ENCODE measurements at regions not wholly inside any gene's neighbourhood (a gene's known extent, or its start where the extent isn't known, plus 50 kb on each side); places are given as distances from the start of the nearest gene placed in this dataset.

- Histone ChIP-seq H3K9ac (ENCODE audit: insufficient read depth in 1 of 2, low read depth in 2 of 2, low read length in 2 of 2) (no peak overlapping the region), H2AFZ (ENCODE audit: low read depth, low read length) (no peak overlapping the region), H4K20me1 (replicated peaks; ENCODE audit: control insufficient read depth, insufficient read depth, low read length) (no peaks in the 10 kb centered on the region), H3K4me1 (replicated peaks in 1 of 2; ENCODE audit: control insufficient read depth in 2 of 2, insufficient read depth in 2 of 2, low read length in 2 of 2) (no peaks in the 10 kb centered on the region), H3K79me2 (ENCODE audit: control insufficient read depth, insufficient read depth, low read length) (no peaks in the 10 kb centered on the region), H3K9me3 (replicated peaks; ENCODE audit: control insufficient read depth, insufficient read depth, low read depth, low read length) (no peaks in the 10 kb centered on the region), H3K9me1 (ENCODE audit: control insufficient read depth, insufficient read depth, low read length) (no peaks in the 10 kb centered on the region), H3K4me3 (no peak overlapping the region), H3K36me3 (ENCODE audit: control insufficient read depth, insufficient read depth, low read length) (no peaks in the 10 kb centered on the region), H3K4me2 (ENCODE audit: insufficient read depth, low read length) (no peak overlapping the region), H3K27me3 (ENCODE audit: control insufficient read depth in 2 of 2, insufficient read depth in 2 of 2, low read length in 2 of 2) (no peaks in the 10 kb centered on the region), H3K27ac (ENCODE audit: extremely low read depth, low read depth, low read length) (no peak overlapping the region)
- no peak for DNase-seq (ENCODE audit: extremely low read depth in 1 of 4, low spot score in 3 of 4)
- WGBS (ENCODE audit: insufficient coverage, low coverage, missing lambda C conversion rate) = 0% methylated on average over 3 of the region's 3 CpGs
- ChIA-PET CTCF (ENCODE audit: low intra/inter-chr PET ratio) (no interaction called here), POLR2A (no interaction called here)
- intact Hi-C loops (cut with micrococcal nuclease) = no loop called here
- no TSS peak for BruUV-seq (replicated peaks)
- no peak for FAIRE-seq
- in situ Hi-C loops (cut with MboI) = no loop called here
- TF ChIP-seq, protein P1, sequence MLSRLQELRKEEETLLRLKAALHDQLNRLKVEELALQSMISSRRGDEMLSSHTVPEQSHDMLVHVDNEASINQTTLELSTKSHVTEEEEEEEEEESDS (CRISPR knock-in tag; IDR thresholded peaks at IDR 0.05) = no peak
- TF ChIP-seq CBFA2T2 (conservative IDR thresholded peaks at IDR 0.05) (no peak), TAF9B (IDR thresholded peaks at IDR 0.05; ENCODE audit: partially characterized antibody) (no peak), ZNF280A (IDR thresholded peaks at IDR 0.05; ENCODE audit: low read depth, partially characterized antibody) (no peak), IRF1 (CRISPR knock-in tag; IDR thresholded peaks at IDR 0.05; ENCODE audit: borderline replicate concordance) (no peak), PTTG1 (tag; IDR thresholded peaks at IDR 0.05; ENCODE audit: low read depth) (no peak), EHMT2 (IDR thresholded peaks at IDR 0.05) (no peak), ZNF121 (CRISPR knock-in tag; conservative IDR thresholded peaks at IDR 0.05) (no peak), ZNF184 (CRISPR knock-in tag; IDR thresholded peaks at IDR 0.05) (no peak)
- TF ChIP-seq, protein P2, sequence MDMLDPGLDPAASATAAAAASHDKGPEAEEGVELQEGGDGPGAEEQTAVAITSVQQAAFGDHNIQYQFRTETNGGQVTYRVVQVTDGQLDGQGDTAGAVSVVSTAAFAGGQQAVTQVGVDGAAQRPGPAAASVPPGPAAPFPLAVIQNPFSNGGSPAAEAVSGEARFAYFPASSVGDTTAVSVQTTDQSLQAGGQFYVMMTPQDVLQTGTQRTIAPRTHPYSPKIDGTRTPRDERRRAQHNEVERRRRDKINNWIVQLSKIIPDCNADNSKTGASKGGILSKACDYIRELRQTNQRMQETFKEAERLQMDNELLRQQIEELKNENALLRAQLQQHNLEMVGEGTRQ (CRISPR knock-in tag; IDR thresholded peaks at IDR 0.05) = no peak
- TF ChIP-seq, protein P3, sequence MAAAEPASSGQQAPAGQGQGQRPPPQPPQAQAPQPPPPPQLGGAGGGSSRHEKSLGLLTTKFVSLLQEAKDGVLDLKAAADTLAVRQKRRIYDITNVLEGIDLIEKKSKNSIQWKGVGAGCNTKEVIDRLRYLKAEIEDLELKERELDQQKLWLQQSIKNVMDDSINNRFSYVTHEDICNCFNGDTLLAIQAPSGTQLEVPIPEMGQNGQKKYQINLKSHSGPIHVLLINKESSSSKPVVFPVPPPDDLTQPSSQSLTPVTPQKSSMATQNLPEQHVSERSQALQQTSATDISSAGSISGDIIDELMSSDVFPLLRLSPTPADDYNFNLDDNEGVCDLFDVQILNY (CRISPR knock-in tag; IDR thresholded peaks at IDR 0.05) = no peak
- TF ChIP-seq, protein P4, sequence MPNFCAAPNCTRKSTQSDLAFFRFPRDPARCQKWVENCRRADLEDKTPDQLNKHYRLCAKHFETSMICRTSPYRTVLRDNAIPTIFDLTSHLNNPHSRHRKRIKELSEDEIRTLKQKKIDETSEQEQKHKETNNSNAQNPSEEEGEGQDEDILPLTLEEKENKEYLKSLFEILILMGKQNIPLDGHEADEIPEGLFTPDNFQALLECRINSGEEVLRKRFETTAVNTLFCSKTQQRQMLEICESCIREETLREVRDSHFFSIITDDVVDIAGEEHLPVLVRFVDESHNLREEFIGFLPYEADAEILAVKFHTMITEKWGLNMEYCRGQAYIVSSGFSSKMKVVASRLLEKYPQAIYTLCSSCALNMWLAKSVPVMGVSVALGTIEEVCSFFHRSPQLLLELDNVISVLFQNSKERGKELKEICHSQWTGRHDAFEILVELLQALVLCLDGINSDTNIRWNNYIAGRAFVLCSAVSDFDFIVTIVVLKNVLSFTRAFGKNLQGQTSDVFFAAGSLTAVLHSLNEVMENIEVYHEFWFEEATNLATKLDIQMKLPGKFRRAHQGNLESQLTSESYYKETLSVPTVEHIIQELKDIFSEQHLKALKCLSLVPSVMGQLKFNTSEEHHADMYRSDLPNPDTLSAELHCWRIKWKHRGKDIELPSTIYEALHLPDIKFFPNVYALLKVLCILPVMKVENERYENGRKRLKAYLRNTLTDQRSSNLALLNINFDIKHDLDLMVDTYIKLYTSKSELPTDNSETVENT (CRISPR knock-in tag; IDR thresholded peaks at IDR 0.05) = no peak
- ATAC-seq = no peak
Observed at GRCh38 chr7:115511330-115511729, 519.2 kb downstream of the TFEC start.
